ENCODE measurements at regions not wholly inside any gene's neighbourhood (a gene's known extent, or its start where the extent isn't known, plus 50 kb on each side); places are given as distances from the start of the nearest gene placed in this dataset.

- H2BK120ac ChIP-seq (replicated peaks; ENCODE audit: low read depth, low read length), result no peak overlapping the region
- ChIA-PET CTCF (ENCODE audit: partially characterized antibody) (no interaction called here), POLR2A (ENCODE audit: partially characterized antibody) (interaction anchor here (1.5 kb wide), 1 partner anchor 16 kb away, joined by 3 read pairs; no protein-coding TSS in a partner anchor)
- H3K14ac ChIP-seq (ENCODE audit: insufficient read length), result no peak overlapping the region
- no peak for FAIRE-seq
- no peak overlapping the region for H2AFZ ChIP-seq (ENCODE audit: low read length)
- 0 out of 7 replicates have a peak, but pooled peaks cover 0 to 3% (median 0%) of the 10 kb centered on the region in 4 experiments for H3K4me1 ChIP-seq (replicated peaks in 1 of 4; ENCODE audit: control insufficient read depth in 3 of 4, insufficient read depth in 4 of 4, low read length in 3 of 4)
- H3K56ac ChIP-seq (replicated peaks; ENCODE audit: insufficient read length, low read depth, low read length), result no peak overlapping the region
- H3K18ac ChIP-seq (ENCODE audit: extremely low read depth, low read length), result no peak overlapping the region
- no peaks in the 10 kb centered on the region for H3K79me2 ChIP-seq (ENCODE audit: control insufficient read depth in 1 of 2, insufficient read depth in 2 of 2, low read length in 2 of 2)
- no peaks in the 10 kb centered on the region for H4K20me1 ChIP-seq (replicated peaks in 1 of 2; ENCODE audit: control insufficient read depth in 1 of 2, insufficient read depth in 2 of 2, low read length in 2 of 2)
- no peak overlapping the region for H2AK5ac ChIP-seq (ENCODE audit: low read depth, low read length)
- H2BK12ac ChIP-seq (ENCODE audit: low read depth, low read length), result no peak overlapping the region
- no peaks in the 10 kb centered on the region for H3K79me1 ChIP-seq (ENCODE audit: low read depth, low read length)
- H2BK15ac ChIP-seq (ENCODE audit: low read length), result no peak overlapping the region
- H2BK5ac ChIP-seq (ENCODE audit: low read depth, low read length), result no peak overlapping the region
- no peak for DNase-seq (ENCODE audit: low read depth in 1 of 2, low spot score in 2 of 2)
- no peak overlapping the region for H2BK20ac ChIP-seq (ENCODE audit: low read length)
- H3K4ac ChIP-seq (replicated peaks; ENCODE audit: insufficient read length, low read depth, low read length), result no peak overlapping the region
- H4K91ac ChIP-seq (replicated peaks; ENCODE audit: insufficient read length, low read length), result no peak overlapping the region
- no peak overlapping the region for H3K4me2 ChIP-seq (ENCODE audit: insufficient read depth in 1 of 2, low read depth in 2 of 2, low read length in 2 of 2)
- no peak overlapping the region for H3K23ac ChIP-seq (ENCODE audit: insufficient read length)
- no peak overlapping the region for H4K8ac ChIP-seq (ENCODE audit: extremely low read depth, insufficient read depth, low read length)
- TF ChIP-seq TAF7 (optimal IDR thresholded peaks at IDR 0.05; ENCODE audit: borderline replicate concordance, low read depth, low read length) (no peak), CTCF (IDR thresholded peaks at IDR 0.05; ENCODE audit: control extremely low read depth in 1 of 3, insufficient read depth in 1 of 3, low read depth in 1 of 3, low read length in 3 of 3) (no peak), USF2 (IDR thresholded peaks at IDR 0.05; ENCODE audit: low read length) (no peak), MAX (IDR thresholded peaks at IDR 0.05) (no peak), RFX5 (IDR thresholded peaks at IDR 0.05; ENCODE audit: borderline replicate concordance, low read depth, low read length) (no peak), CBX8 (IDR thresholded peaks at IDR 0.05; ENCODE audit: borderline replicate concordance, low read depth, low read length) (no peak), SRF (IDR thresholded peaks at IDR 0.05; ENCODE audit: low read depth, low read length) (no peak), SP4 (IDR thresholded peaks at IDR 0.05; ENCODE audit: low read length) (no peak), SIX5 (IDR thresholded peaks at IDR 0.05; ENCODE audit: low read depth, low read length) (no peak)
- H3K9me3 ChIP-seq (ENCODE audit: insufficient read depth in 2 of 2, low read depth in 1 of 2, low read length in 1 of 2), result no peaks in the 10 kb centered on the region
- H3K27ac ChIP-seq (ENCODE audit: low read depth, low read length), result no peak overlapping the region
- no peaks in the 10 kb centered on the region for H3K36me3 ChIP-seq (ENCODE audit: control insufficient read depth in 2 of 4, insufficient read depth in 4 of 4, low read length in 3 of 4)
- no peak overlapping the region for H3K4me3 ChIP-seq (ENCODE audit: extremely low read depth in 1 of 4, insufficient read depth in 2 of 4, low read depth in 3 of 4, low read length in 4 of 4)
- no peaks in the 10 kb centered on the region for H3K23me2 ChIP-seq (ENCODE audit: low read depth, low read length)
- no peaks in the 10 kb centered on the region for H3K27me3 ChIP-seq (replicated peaks in 1 of 4; ENCODE audit: control insufficient read depth in 3 of 4, extremely low read depth in 1 of 4, insufficient read depth in 3 of 4, low read length in 3 of 4)
- H3K9ac ChIP-seq (replicated peaks in 1 of 4; ENCODE audit: extremely low read depth in 1 of 4, low read depth in 3 of 4, low read length in 3 of 4), result no peak overlapping the region
- no peak overlapping the region for H4K5ac ChIP-seq (ENCODE audit: insufficient read length, low read depth, low read length)
Measured at GRCh38 chr3:67077656-67078055, 79.5 kb downstream of the KBTBD8 start.

Measured in H1 (cell line).